Activated CD4-positive, CD25-positive, alpha-beta regulatory T cell (primary cell): ENCODE measurements at regions not wholly inside any gene's neighbourhood (a gene's known extent, or its start where the extent isn't known, plus 50 kb on each side); places are given as distances from the start of the nearest gene placed in this dataset.

Source experiments
- DNase-seq, 4 experiments: peaks; one replicate each; lab custom pipeline; 2025; lab: John Stamatoyannopoulos, UW

DNA sequence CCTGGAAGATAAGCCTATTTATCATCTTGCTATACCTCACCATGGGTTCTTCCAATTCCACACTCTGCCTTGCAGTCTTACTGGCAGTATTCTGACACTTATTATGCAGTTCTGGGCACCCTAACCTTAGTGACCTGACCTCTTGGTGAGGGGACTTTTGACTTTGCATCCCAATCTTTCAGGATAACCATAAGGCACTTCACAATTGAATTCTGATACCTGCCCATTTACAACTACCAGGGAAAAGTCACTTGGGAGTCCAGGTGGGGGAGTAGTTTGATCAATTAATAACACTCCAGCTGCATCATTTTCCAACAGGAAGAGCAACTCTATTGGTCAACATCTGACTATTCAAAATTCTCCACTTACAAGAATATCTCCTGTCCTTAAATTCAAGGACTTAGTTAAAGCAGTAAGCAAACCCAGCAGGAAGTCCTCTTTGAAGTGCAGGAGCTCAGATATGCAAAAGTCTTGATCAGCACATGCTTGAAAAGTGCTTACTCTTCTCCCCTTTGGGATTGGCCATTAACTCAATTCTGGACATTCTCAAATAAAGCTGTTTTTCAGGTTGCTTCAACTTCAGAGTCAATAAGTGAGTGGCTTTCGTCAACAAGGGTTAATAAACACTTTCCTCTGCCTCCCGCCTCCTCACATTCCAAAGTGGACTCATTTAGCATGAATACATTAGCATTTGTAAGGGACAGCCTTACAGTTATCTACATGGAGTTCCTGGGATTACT lies 177.4 kb upstream of the NRIP1 start:
- DNase-seq = no peak

DNA sequence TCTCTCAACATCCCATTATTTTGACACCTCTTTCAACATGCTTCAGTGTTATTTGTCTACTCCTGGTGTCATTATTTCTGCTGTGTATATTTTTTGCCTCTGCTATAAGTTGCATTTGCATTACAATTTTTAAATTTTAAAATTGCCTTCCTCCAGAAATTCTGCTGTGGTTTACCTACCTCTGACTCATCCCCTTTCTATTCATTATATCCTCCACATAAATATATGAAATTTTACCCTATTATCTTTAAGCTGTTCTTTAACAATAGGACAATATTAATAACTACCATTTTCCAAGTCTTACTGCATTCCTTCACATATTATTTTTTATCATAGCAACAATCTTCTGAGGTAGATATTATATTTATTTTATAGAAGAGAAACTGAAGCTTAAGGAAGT lies 178.1 kb upstream of the NRIP1 start:
- no peak for DNase-seq

DNA sequence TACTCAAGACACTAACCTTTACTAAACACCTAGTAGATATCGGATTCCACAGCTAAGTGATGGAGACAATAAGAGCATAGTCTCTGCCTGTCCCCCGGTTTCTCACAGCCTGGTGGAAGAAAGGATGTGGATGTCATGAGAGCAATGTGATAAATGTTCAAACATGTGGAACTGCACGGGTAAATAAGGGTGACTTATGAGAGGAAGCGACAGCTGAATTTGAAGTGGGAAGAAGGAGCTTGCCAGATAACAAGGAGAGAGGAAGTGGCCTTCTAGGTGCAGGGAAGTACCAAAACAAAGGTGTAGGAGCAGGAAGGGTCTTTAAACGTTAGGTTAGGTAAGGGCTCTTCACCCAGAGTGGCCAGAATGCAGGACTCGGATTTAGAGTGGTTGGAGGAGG lies 178.6 kb upstream of the NRIP1 start:
- no peak for DNase-seq

DNA sequence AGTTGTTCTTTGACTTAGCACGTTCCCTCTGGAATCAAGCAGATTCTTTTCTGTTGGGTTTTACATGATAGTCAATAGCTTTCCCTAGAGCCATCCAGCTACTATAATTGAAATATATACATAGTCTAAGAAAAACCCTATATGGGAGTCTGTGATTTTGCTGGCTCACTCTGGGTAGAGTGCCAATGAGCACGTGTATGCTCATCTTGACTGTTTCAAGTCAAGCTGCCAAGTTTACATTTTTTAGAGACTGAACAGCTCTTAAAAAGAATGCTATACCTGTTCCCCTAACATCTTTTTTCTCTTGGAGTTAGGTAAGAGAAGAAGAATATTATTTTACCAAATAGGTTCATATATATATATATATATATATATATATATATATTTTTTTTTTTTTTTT lies 182.8 kb upstream of the NRIP1 start:
- no peak for DNase-seq

DNA sequence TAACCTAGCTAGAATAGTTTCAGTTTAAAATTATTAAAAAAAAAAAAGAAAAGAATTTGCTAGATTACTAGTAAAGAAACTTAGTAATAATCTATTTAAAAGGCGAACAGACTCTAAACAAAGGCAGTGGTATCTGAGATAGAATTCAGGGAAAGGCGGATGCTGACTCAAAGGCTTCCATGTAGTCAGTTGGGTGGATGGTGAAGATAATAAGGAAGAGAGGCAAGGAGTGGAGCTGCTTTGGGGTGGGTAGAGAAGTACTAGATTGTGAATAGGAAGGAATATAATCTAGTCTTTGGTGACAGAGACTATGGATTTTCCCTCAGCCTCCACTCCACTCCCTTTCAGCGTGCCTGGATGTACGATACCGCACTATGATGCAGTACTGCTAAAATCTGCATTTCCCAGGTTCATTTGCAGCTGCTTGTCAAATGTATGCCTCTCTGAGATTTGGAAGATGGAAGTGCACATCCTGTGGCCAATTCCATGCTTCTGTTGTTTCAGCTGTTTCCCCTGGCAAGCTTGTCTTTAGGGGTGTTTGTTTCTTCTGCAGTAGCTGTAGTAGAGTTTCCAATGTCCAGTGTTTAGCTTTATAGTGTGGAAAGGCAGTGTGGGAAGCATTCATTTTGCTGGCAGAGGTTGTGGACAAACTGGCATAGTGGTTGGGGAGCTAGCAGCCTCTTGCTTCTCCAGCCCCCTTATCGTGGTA lies 184.6 kb upstream of the NRIP1 start:
- DNase-seq = no peak

DNA sequence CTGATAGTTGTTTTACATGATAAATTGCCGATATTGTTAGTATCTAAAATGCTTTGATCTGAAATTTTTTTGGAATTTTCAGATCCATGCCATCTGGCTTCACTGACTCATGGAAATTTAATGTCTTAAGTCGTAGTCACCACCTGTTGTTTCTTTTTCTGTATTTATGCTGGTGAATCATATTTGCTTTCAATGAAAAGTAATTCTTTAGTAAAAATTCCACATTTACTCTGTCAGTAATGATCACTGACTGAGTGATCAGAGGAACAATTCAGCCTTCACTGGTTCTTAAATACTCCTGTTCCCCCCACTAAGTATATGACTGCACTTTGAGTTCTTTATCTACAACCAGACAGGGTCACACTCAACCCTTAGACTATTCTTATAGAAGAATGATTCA lies 185.6 kb upstream of the NRIP1 start:
- DNase-seq = no peak

DNA sequence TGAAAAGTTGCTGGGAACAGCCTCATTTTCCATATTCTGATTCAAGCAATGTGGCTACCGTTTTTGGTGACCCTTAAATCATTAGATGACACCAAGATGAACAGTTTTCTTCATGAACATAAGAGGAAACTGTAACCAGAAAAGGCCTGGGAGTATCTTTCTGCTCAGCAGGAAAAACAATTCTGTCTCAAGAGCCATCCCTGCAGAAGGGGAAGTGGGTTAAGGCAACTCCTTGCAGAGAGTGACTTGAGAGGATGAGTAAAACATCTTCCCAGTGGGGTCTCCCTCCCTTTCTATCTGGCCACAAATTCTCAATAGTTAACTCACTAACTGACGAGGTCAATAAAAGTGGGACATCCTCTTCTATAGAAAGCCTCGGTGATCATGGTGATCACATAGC lies 187.6 kb upstream of the NRIP1 start:
- DNase-seq = no peak

DNA sequence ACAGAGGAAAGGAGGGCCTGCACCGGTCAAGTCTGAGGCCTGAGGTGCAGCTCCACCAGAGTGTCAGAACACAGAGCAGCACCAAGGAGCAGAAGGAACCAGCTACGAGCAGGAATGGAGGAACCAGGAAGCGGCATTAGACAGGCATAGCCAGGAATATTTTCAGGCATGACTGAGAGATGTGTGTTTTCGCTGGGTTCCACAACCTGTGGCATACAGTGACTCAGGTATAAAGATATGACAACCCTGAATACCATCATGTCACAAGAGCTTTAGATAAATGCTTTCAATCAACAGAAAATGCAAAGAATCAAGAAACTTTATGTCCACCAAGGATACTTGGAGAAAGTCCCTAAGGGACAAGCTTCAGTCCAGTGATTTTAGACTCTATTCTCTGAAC lies 189.3 kb upstream of the NRIP1 start:
- DNase-seq = no peak

DNA sequence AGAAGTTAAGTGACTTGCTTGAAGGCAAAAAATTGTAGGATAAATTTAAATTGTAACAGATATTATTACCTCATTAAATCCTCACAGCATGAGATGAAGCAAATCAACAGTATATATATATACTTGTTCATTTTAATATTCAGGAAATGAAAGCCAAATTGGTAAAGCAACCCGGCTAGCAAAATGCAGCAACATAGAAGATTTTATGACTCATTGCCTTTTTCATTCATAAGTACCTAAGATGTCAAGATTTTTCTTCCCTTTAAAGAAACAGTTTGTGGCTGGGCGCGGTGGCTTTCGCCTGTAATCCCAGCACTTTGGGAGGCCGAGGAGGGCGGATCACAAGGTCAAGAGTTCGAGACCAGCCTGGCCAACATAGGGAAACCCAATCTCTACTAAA lies 190.5 kb upstream of the NRIP1 start:
- DNase-seq = no peak

DNA sequence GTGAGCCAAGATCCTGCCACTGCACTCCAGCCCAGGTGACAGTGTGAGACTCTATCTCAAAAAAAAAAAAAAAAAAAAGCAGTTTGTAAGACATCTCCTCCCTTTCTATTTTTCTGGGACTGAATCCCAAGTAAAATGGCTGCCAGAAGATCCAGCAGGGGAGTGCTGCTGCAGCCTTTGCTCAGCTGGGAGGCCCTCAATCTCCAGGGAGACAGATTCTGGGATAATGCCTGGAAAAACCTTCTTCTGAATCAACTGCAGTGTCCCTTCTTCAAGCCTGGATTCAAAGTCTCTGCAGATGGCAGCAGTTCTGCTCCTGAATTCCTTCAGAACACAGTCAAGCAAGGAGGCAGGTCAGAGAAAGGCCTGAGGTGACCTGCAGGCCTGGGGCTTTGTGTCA lies 191.0 kb upstream of the NRIP1 start:
- no peak for DNase-seq

DNA sequence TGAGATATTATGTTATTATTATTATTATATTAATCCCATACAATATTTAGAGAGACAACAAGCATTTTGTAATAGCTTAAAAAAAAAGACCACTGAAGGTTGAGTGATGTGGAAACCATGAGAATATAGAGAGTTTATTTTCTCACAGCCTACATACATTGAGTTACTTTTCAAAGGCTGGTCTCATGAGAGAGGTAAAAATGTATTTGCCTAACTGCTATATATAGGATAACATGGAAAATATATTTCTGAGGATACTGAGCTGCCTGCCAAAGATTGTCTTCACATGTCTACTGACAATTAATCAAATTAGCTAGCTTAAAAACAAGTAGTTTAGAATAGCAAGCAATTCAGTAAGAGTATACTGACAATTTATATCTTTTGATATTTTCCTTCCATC lies 192.2 kb upstream of the NRIP1 start:
- DNase-seq = no peak

DNA sequence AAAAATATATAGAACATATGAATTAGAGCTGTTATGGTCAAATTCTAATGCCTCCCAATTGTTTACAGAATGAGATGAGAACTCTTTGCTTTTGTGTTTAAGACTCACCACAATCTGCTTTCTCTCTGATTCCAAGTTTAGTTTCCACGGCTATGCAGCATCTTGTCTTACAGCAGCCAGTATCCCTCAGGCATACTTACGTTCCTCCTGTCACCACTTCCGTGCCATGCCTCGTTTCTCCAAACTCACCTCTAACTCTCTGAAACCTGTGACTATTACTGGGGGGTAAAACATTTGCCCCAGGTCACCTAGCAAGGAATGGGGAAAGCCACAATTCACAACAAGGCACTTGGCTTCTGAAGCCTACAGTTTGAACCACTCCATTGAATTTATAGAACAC lies 192.8 kb upstream of the NRIP1 start:
- no peak for DNase-seq

DNA sequence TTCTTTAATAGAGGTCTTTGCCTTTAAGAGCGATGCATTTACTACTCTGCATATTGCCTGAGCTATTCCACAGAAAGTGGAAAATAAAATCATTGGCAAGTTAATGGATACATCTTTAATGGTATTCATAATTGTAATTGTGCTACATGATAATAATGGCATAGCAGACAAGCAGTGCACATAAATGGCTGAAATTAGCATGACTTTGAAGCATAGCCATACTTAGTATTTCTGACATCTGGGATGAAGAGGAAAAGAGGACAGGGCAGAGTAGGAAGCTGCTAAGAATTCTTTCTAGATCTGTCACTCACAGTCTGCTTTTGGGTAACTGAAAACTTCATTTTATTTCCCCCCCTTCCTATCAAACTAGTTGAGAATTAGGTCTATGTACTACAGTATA lies 195.0 kb upstream of the NRIP1 start:
- DNase-seq = no peak

DNA sequence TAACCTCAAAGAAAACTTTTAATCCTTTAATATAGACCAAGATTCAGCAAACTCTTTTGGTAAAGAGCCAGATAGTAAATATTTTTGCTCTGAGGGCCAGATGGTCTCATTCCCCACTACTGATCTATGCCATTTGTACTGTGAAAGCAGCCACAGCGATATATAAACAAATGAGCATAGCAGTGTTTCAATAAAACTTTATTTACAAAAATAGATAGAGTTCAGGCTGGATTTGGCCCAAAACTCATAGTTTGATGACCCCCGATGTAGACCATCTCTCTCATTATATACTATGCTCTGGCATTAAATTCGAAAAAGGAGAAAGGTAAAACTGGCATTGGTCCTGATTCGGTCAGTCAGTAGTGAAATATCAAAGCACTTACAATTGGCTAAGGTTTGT lies 195.8 kb upstream of the NRIP1 start:
- DNase-seq = no peak

DNA sequence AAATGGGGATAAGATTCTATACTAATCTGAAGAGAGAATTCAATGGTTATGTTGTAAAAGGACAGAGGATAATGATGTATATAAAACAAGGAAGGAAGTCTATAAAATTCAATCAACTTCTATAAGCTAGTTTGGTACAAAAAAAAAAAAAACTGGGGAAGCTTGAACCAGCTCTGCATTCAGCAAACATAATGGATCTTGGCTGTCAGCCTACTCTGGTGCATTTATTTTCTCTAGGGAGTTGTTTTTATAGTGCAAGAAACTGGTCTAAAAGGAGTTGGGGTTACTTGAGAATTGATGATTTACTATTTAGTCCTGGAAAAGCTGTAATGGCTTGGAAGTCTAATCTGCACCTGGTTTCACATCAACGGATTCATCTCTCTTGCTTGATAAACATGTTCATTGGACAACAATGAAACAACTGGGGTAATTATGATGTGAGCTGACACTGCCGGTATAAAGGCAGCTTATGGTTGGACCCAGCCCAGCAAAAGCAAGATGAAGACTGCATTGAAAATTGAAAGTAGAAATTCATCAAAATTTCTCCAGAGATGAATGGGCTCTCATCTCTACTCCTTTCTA lies 199.4 kb upstream of the NRIP1 start:
- no peak for DNase-seq

DNA sequence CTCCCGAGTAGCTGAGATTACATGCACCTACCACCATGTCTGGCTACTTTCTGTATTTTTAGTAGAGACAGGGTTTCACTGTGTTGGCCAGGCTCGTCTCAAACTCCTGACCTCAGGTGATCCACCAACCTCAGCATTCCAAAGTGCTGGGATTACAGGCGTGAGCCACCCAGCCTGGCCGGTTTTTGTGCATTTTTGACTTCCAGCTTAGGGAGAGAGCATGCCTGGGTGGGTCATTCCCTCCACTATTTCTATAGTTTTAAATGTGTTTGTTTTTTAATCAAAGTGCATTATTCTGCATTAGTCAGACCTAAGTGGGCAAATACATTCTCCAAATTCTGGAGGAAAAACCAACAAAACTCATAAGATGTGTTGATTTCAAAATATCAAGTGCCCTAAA lies 207.4 kb upstream of the NRIP1 start:
- no peak for DNase-seq

DNA sequence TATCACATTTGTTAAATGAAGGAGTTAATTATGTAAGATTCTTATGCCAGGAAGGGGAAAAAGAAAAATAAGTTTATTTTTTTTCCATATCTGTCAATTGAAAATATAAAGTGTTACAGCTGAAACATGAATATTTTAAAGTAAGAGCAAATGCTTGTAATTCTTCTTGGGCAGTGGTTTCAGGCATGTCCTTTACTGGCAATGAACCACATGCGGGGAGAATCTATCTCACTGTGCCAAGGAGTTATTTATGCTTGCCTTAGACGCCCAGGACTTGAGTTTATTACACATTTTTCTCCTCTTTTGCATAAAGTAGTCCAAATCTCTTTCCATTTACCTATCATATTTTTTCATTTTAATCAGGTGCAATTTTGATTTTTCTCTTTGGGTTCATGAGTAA lies 207.8 kb upstream of the NRIP1 start:
- DNase-seq = no peak

DNA sequence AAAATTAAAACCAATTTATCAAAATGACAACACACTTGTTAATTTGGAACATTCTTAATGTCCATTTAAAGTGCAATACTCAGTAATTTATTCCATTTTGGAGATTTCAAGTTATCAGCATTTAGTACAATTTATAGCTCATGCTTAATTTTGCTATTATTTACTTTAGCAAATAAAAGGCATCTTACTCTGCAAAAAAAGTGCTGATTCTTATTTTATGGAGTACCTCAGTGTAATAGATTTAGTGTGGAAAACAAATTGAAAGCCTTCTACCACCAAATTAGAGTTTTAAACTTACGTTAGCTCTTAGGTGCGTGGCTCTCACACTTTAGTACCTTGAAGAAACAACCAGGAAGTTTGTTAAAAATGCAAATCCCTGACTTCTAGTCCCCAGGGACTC lies 208.4 kb upstream of the NRIP1 start:
- DNase-seq = no peak

DNA sequence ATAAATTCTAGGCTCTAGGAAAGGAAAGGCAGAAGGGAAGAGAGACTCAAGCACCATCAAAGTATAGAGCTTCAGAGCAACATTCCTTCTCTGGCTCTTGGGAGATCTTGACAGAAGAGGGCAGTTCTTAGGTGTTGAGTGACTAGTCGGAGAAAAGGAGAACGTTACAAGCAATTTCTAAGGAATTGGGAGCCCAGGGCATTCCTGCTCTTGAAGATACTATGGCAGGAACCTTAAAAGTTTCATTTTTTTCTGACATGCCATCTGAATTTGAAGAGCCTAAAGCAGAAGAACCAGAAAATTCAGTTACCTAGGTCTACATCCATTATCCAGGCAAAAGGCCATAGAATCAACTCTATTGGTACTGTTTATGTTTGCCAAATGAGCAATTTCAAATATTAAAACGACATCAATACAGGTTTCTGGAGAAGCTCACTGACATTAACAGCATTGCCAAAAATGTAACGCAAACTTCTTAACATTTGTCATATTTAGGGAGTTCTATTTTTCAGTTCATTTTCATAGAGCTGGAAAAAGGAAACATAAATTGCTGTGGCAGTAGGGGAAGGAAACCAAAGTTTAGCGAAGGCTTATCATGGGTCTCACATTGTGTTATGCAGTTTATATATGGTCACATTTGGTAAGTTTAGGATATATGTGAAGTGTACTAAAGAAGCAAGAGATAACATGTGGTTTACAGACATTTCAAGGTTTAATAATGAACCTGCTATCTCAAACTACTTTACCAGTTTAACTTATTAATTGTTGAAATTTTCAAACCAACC lies 210.1 kb upstream of the NRIP1 start:
- DNase-seq = no peak

DNA sequence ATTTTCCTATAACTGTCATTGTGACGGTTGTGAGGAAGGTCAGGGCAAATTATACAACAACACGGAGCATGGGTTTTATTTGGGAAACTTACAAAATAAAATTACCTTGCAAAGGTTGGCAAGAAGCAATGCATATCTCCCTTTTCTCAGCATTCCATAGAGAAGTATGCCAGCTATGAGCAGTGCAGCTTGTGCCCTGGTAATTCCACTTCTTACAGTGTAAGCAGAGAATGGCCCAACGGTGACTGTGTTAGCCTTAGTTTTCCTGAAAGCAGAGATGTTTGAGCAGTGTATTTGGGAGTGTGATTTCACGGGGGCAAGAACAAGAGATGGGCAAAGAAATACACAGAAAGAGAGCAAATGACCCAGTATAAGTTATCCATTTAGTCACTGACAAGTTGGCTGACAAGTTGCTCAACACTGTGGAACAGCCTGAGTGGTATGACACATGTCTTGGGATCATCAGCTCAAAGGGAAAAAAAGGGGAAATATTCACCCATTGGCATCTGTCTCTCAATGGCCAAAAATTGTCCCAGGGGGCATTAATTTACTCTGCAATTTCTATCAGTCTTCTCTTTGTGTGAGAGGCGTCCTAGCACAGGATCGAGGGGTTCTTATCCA lies 210.9 kb upstream of the NRIP1 start:
- DNase-seq = no peak

DNA sequence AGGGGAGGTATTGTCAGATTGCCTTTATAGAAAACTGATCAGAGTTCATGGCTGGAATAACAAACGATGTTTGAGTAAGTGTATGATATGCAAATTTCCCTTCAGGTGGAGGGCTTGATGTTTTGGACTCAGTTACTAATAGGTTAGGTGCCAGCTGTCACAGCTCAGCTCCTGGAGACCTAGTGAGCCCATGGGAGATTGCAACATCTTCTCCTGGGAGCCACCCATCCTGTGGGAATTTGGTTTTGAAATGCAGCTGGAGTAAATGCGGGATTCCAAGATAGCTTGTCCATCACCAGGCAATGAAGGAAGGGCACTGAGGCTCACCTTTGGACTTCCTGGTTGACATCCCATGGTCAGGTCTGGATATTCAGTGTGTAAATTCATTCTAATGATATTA lies 211.4 kb upstream of the NRIP1 start:
- no peak for DNase-seq

DNA sequence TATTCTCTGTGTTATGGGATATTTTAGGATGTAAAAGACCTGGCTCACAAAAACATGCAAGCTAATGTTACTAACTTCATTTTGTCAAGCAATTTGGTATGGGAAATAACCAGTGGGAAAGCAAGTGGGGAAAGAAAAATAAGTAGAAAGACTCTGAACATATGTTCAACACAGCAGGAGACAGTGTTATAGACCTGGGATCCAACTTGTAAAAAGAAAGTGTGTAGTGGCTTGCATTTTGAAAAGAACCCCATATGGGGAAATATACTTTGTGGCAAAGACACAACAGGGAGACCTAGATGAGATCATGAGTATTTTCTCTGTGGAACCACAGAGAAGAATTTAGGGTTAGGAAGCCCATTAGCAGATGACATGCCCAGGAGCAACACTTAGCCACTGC lies 212.7 kb upstream of the NRIP1 start:
- DNase-seq = no peak
